ENCODE measurements at regions not wholly inside any gene's neighbourhood (a gene's known extent, or its start where the extent isn't known, plus 50 kb on each side); places are given as distances from the start of the nearest gene placed in this dataset.
"Not testable (repeated sequence)": the region's sequence is repeated elsewhere in the genome, so short reads cannot be mapped to it uniquely, and the experiment has no call there.

DNA sequence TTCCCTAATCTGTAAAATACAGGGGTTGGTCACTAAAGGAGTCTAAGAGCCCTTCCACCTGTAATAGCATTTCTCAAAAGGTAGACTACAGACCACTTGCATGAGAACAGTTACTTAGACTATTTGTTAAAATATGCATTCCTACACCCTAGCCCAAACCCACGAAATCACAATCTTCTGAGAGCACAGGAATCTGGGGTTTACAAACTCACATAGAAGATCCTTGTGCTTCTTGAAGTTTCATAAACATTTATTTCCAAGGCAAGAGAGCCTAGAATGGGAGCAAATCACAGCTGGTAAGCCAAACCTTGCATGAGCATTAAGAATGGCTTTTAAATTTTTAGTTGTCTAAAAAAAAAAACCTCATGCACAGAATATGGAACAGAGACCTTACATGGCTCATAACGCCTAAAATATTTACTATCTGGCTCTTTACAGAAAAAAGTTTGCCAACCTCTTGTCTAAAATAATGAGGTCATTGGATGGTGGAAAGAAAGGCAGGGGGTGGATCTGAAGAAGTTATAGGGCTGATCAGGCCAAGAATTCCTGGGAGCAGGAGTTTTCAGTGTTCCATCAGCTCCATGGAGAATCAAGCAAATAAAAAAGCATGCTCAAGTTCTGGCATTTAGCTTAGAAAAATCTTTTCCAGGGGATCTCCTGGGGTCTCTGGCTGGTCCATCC lies 133.4 kb downstream of the CCDC34 start:
- no peaks in the 10 kb centered on the region for H3K36me3 ChIP-seq
- no peaks in the 10 kb centered on the region for H3K9me3 ChIP-seq
- H3K27ac ChIP-seq: no peak overlapping the region
- intact Hi-C loops (cut with DNase I): no loop called here
- DNase-seq: no peak
- H3K4me3 ChIP-seq: no peak overlapping the region
- TF ChIP-seq CTCF (IDR thresholded peaks at IDR 0.05): no peak
- ATAC-seq: no peak
- H3K27me3 ChIP-seq: no peaks in the 10 kb centered on the region
- H3K4me1 ChIP-seq: no peaks in the 10 kb centered on the region

DNA sequence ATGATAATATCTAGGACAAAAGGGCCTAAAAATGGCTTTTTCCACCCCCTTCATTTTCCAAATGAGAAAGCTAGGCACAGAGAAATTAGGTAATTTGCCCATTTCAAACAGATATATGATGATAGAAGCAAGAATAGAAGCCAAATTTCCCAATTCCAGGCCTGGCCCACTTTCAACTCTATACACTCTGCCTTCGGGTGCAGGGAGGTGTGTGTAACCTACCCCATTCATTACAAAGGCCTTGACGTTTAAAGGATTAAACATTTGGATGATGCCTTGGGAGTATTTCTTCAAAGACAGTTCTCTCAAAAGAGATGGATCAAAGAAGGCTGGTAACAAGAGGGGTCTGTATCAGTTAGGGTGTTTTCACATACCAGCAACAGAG lies 134.1 kb downstream of the CCDC34 start:
- no peaks in the 10 kb centered on the region for H3K27me3 ChIP-seq
- H3K4me3 ChIP-seq: no peak overlapping the region
- TF ChIP-seq CTCF (IDR thresholded peaks at IDR 0.05): no peak
- no peaks in the 10 kb centered on the region for H3K4me1 ChIP-seq
- no peak overlapping the region for H3K27ac ChIP-seq
- no peaks in the 10 kb centered on the region for H3K9me3 ChIP-seq
- intact Hi-C loops (cut with DNase I): no loop called here
- no peaks in the 10 kb centered on the region for H3K36me3 ChIP-seq
- ATAC-seq (no peak), DNase-seq (no peak)

GRCh38 chr11:27228232-27228905 lies 134.6 kb downstream of the CCDC34 start:
- TF ChIP-seq CTCF (IDR thresholded peaks at IDR 0.05): no peak
- Histone ChIP-seq H3K9me3 (no peaks in the 10 kb centered on the region), H3K27me3 (no peaks in the 10 kb centered on the region), H3K27ac (no peak overlapping the region), H3K4me1 (no peaks in the 10 kb centered on the region), H3K36me3 (no peaks in the 10 kb centered on the region), H3K4me3 (no peak overlapping the region)
- ATAC-seq (no peak), DNase-seq (no peak)
- intact Hi-C loops (cut with DNase I): no loop called here

DNA sequence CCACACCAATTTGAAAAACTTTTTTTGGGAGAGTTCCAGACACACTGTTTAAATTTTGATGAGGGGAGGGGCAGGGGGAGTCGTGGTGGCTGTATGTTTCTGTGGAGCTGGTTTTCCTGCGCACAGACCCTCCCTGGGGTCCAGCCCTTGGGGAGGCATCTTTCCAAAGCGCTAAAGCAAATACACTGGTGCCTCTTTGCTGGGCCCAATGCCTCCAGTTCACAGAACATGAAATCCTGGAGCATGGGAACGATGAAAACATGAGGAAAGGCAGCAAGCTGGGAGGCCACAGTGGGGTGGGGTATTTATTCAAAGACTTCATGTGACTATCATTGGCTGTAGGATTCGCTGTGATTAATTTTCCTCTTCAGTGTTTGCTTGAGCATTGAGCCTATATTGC lies 135.3 kb downstream of the CCDC34 start:
- DNase-seq: no peak
- intact Hi-C loops (cut with DNase I): no loop called here
- no peak overlapping the region for H3K4me3 ChIP-seq
- no peaks in the 10 kb centered on the region for H3K4me1 ChIP-seq
- H3K27ac ChIP-seq: no peak overlapping the region
- H3K9me3 ChIP-seq: no peaks in the 10 kb centered on the region
- no peak for ATAC-seq
- H3K36me3 ChIP-seq: no peaks in the 10 kb centered on the region
- no peaks in the 10 kb centered on the region for H3K27me3 ChIP-seq
- no peak for TF ChIP-seq CTCF (IDR thresholded peaks at IDR 0.05)

- ATAC-seq; DNase-seq; H3K4me3 ChIP-seq; H3K27me3 ChIP-seq; intact Hi-C loops (cut with DNase I); H3K27ac ChIP-seq; H3K9me3 ChIP-seq; H3K36me3 ChIP-seq: not testable (repeated sequence)
- H3K4me1 ChIP-seq: peaks cover 25% of the 10 kb centered on the region
These were observed 143.5 kb downstream of the CCDC34 start for GRCh38 chr11:27219487-27220039.

DNA sequence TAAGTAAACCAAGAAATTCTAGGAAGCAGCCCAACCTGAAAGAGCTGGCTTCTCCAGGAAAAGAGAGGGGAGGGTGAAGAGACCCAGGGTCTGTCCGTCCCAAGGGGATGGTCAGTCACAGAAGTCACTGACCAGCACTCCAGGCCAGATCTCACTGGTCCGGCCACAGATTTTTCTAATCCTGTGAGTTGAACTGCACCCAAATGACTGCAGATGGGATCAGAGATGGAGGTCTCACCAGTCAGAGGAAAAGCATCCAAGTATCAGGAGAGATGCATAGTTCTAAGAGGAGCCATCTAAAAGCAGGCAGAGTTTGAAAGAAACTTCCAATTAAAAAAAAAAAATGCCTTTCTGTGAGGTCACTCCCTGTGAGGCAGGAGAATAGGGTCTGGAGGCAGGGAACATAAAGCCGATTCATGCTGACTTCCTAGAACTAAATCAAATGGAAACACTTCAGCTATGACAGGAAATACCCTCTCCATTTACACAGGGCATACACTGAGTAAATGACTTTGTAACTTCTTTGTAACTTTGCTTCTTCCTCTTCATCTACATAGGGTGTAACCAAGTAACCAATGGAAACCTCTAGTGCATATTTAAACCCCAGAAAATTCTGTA lies 144.5 kb downstream of the CCDC34 start:
- no peak for ATAC-seq
- no peak for TF ChIP-seq CTCF (IDR thresholded peaks at IDR 0.05)

More for the DNA sequence above, 144.5 kb downstream of the CCDC34 start:
- no peak for DNase-seq
- H3K4me3 ChIP-seq: no peak overlapping the region
- no peaks in the 10 kb centered on the region for H3K36me3 ChIP-seq
- H3K4me1 ChIP-seq: peaks cover 25% of the 10 kb centered on the region
- H3K9me3 ChIP-seq: no peaks in the 10 kb centered on the region
- H3K27me3 ChIP-seq: no peaks in the 10 kb centered on the region
- intact Hi-C loops (cut with DNase I): no loop called here
- H3K27ac ChIP-seq: no peak overlapping the region

All from upper lobe of right lung (tissue), 1 donor.